Osteocyte (in vitro differentiated cells): ENCODE measurements at regions not wholly inside any gene's neighbourhood (a gene's known extent, or its start where the extent isn't known, plus 50 kb on each side); places are given as distances from the start of the nearest gene placed in this dataset.
"Not testable (repeated sequence)": the region's sequence is repeated elsewhere in the genome, so short reads cannot be mapped to it uniquely, and the experiment has no call there.

Source experiments
- DNase-seq: peaks from one replicate; pipeline ENCODE4 v3.0.0; 2021; ENCODE audit warnings: mixed read lengths; ENCODE audit not compliant: unreplicated experiment; ENCODE audit errors: extremely low spot score
- H3K27ac Mint-ChIP-seq: one replicate; pipeline ENCODE4 v1.8.0; 2021; ENCODE audit warnings: mild to moderate bottlenecking, mixed read lengths; ENCODE audit not compliant: unreplicated experiment
- H3K27me3 Mint-ChIP-seq: one replicate; pipeline ENCODE4 v1.8.0; 2021; ENCODE audit warnings: mixed read lengths; ENCODE audit not compliant: unreplicated experiment
- H3K36me3 Mint-ChIP-seq: one replicate; pipeline ENCODE4 v1.8.0; 2021; ENCODE audit warnings: mixed read lengths; ENCODE audit not compliant: unreplicated experiment
- H3K4me1 Mint-ChIP-seq: one replicate; pipeline ENCODE4 v1.8.0; 2021; ENCODE audit warnings: mixed read lengths; ENCODE audit not compliant: unreplicated experiment
- H3K4me3 Mint-ChIP-seq: one replicate; pipeline ENCODE4 v1.8.0; 2021; ENCODE audit warnings: mild to moderate bottlenecking, moderate library complexity, mixed read lengths; ENCODE audit not compliant: unreplicated experiment
- H3K9me3 Mint-ChIP-seq: one replicate; pipeline ENCODE4 v1.8.0; 2021; ENCODE audit warnings: mixed read lengths; ENCODE audit not compliant: unreplicated experiment
- CTCF ChIP-seq: fragments of 200-600 bp; sonication (generic); IDR thresholded peaks from 2 replicates; pipeline ENCODE4 v1.5.0; 2021; ENCODE audit warnings: antibody characterized with exemption, mild to moderate bottlenecking, moderate library complexity

- no peaks in the 10 kb centered on the region for H3K36me3 Mint-ChIP-seq
- H3K27ac Mint-ChIP-seq = no peak overlapping the region
- peaks cover 13% of the 10 kb centered on the region for H3K4me1 Mint-ChIP-seq
- H3K4me3 Mint-ChIP-seq = no peak overlapping the region
- TF ChIP-seq CTCF = no peak
- H3K27me3 Mint-ChIP-seq = peaks cover 4% of the 10 kb centered on the region
- no peaks in the 10 kb centered on the region for H3K9me3 Mint-ChIP-seq
- DNase-seq = no peak
Observed at GRCh38 chr17:71592431-71592830, 528.4 kb upstream of the SOX9 start.

GRCh38 chr17:71593078-71593477, 527.7 kb upstream of the SOX9 start:
- Mint-ChIP-seq H3K27ac (no peak overlapping the region), H3K36me3 (no peaks in the 10 kb centered on the region), H3K27me3 (peaks cover 4% of the 10 kb centered on the region), H3K4me3 (no peak overlapping the region), H3K4me1 (peaks cover 13% of the 10 kb centered on the region), H3K9me3 (no peaks in the 10 kb centered on the region)
- no peak for DNase-seq
- no peak for TF ChIP-seq CTCF

- not testable (repeated sequence) for H3K27ac Mint-ChIP-seq, H3K9me3 Mint-ChIP-seq, H3K4me3 Mint-ChIP-seq, H3K27me3 Mint-ChIP-seq, DNase-seq, H3K4me1 Mint-ChIP-seq, H3K36me3 Mint-ChIP-seq
Observed at GRCh38 chr17:71599583-71599982, 521.2 kb upstream of the SOX9 start.

GRCh38 chr17:71600137-71600789, 520.6 kb upstream of the SOX9 start:
- no peak for TF ChIP-seq CTCF
- no peaks in the 10 kb centered on the region for H3K36me3 Mint-ChIP-seq
- H3K4me1 Mint-ChIP-seq = no peaks in the 10 kb centered on the region
- H3K4me3 Mint-ChIP-seq = no peak overlapping the region
- peaks cover 7% of the 10 kb centered on the region for H3K27me3 Mint-ChIP-seq
- DNase-seq = no peak
- no peak overlapping the region for H3K27ac Mint-ChIP-seq
- H3K9me3 Mint-ChIP-seq = no peaks in the 10 kb centered on the region

- no peaks in the 10 kb centered on the region for H3K4me1 Mint-ChIP-seq
- H3K36me3 Mint-ChIP-seq = no peaks in the 10 kb centered on the region
- H3K9me3 Mint-ChIP-seq = peaks cover 5% of the 10 kb centered on the region
- no peak overlapping the region for H3K27ac Mint-ChIP-seq
- no peak overlapping the region for H3K4me3 Mint-ChIP-seq
- no peak for TF ChIP-seq CTCF
- peaks cover 3% of the 10 kb centered on the region for H3K27me3 Mint-ChIP-seq
- no peak for DNase-seq
Observed at GRCh38 chr17:71601894-71602504, 518.8 kb upstream of the SOX9 start.
